NCI-H345 (cell line): ENCODE measurements at regions not wholly inside any gene's neighbourhood (a gene's known extent, or its start where the extent isn't known, plus 50 kb on each side); places are given as distances from the start of the nearest gene placed in this dataset.
A peak's percentile ranks its signal among the peaks of the same experiment; 100 is the strongest.
"Not testable (repeated sequence)": the region's sequence is repeated elsewhere in the genome, so short reads cannot be mapped to it uniquely, and the experiment has no call there.

Experiments
- DNase-seq: peaks from one replicate; lab custom pipeline; 2025; lab: John Stamatoyannopoulos, UW

GRCh38 chrX:55142206-55142918 is 53.5 kb downstream of the PAGE2 start:
- DNase-seq: no peak

- DNase-seq: no peak
Observed at GRCh38 chrX:55142919-55143310, 54.1 kb downstream of the PAGE2 start.

- no peak for DNase-seq
Observed at GRCh38 chrX:55143621-55144020, 54.8 kb downstream of the PAGE2 start.

- DNase-seq: no peak
Observed at GRCh38 chrX:55144697-55145096, 55.9 kb downstream of the PAGE2 start.

- DNase-seq: no peak
Observed at GRCh38 chrX:55149242-55149641, 60.4 kb downstream of the PAGE2 start.

- DNase-seq: no peak
Observed at GRCh38 chrX:55151199-55151598, 62.4 kb downstream of the PAGE2 start.

GRCh38 chrX:55159551-55159950 is 60.6 kb upstream of the PAGE5 start:
- no peak for DNase-seq

GRCh38 chrX:55160685-55161552 is 59.2 kb upstream of the PAGE5 start:
- peak; percentile 89 for DNase-seq

GRCh38 chrX:55161581-55161980 is 58.6 kb upstream of the PAGE5 start:
- no peak for DNase-seq

GRCh38 chrX:55163171-55163570 is 57.0 kb upstream of the PAGE5 start:
- no peak for DNase-seq

GRCh38 chrX:55165026-55165425 is 55.1 kb upstream of the PAGE5 start:
- DNase-seq: not testable (repeated sequence)

- no peak for DNase-seq
Observed at GRCh38 chrX:55167124-55167803, 52.9 kb upstream of the PAGE5 start.

- DNase-seq: no peak
Observed at GRCh38 chrX:55167901-55168300, 52.2 kb upstream of the PAGE5 start.

- DNase-seq: no peak
Observed at GRCh38 chrX:55169782-55170181, 50.4 kb upstream of the PAGE5 start.
